ENCODE measurements at regions not wholly inside any gene's neighbourhood (a gene's known extent, or its start where the extent isn't known, plus 50 kb on each side); places are given as distances from the start of the nearest gene placed in this dataset.
"Not testable (repeated sequence)": the region's sequence is repeated elsewhere in the genome, so short reads cannot be mapped to it uniquely, and the experiment has no call there.

GRCh38 chr2:142710336-142710735, 167.1 kb upstream of the KYNU start:
- no peak for DNase-seq (ENCODE audit: low read depth)
- TF ChIP-seq CTCF (IDR thresholded peaks at IDR 0.05; ENCODE audit: low read depth, low read length, missing control alignments), result no peak
- no peak overlapping the region for H3K4me3 ChIP-seq (ENCODE audit: low read depth, low read length)
- in situ Hi-C loops (cut with HindIII; ENCODE audit: low sequenced_read_pairs), result no loop called here

DNA sequence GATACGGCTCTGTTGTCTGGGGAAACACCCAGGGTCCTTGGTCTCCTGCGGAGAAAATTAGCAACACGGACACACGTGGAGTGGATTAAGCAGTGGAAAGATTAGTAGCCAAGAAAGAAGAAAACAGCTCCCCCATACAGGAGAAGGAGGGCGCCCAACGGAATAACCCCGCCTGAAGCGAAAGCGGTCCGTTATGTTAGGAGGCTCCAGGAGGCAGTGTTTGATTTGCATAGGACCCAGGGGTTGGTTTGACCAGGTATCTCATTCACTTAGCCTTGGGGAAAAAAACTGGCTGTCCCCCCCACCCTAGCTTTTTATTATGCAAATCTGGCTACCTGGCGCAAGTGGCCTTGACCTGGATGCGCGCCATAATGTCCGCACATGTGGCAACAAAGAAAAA, 170.1 kb upstream of the KYNU start:
- DNase-seq (ENCODE audit: low read depth), result no peak
- in situ Hi-C loops (cut with HindIII; ENCODE audit: low sequenced_read_pairs), result no loop called here
- H3K4me3 ChIP-seq (ENCODE audit: low read depth, low read length), result no peak overlapping the region
- no peak for TF ChIP-seq CTCF (IDR thresholded peaks at IDR 0.05; ENCODE audit: low read depth, low read length, missing control alignments)

- in situ Hi-C loops (cut with HindIII; ENCODE audit: low sequenced_read_pairs); H3K4me3 ChIP-seq (ENCODE audit: low read depth, low read length); DNase-seq (ENCODE audit: low read depth): not testable (repeated sequence)
Measured at GRCh38 chr2:142702397-142702796, 175.1 kb upstream of the KYNU start.

GRCh38 chr2:142695350-142696257, 181.9 kb upstream of the KYNU start:
- DNase-seq (ENCODE audit: low read depth); H3K4me3 ChIP-seq (ENCODE audit: low read depth, low read length); in situ Hi-C loops (cut with HindIII; ENCODE audit: low sequenced_read_pairs): not testable (repeated sequence)

- no peak for TF ChIP-seq CTCF (IDR thresholded peaks at IDR 0.05; ENCODE audit: low read depth, low read length, missing control alignments)
- DNase-seq (ENCODE audit: low read depth), result no peak
- H3K4me3 ChIP-seq (ENCODE audit: low read depth, low read length), result no peak overlapping the region
- in situ Hi-C loops (cut with HindIII; ENCODE audit: low sequenced_read_pairs), result no loop called here
Measured at GRCh38 chr2:142694282-142694681, 183.2 kb upstream of the KYNU start.

DNA sequence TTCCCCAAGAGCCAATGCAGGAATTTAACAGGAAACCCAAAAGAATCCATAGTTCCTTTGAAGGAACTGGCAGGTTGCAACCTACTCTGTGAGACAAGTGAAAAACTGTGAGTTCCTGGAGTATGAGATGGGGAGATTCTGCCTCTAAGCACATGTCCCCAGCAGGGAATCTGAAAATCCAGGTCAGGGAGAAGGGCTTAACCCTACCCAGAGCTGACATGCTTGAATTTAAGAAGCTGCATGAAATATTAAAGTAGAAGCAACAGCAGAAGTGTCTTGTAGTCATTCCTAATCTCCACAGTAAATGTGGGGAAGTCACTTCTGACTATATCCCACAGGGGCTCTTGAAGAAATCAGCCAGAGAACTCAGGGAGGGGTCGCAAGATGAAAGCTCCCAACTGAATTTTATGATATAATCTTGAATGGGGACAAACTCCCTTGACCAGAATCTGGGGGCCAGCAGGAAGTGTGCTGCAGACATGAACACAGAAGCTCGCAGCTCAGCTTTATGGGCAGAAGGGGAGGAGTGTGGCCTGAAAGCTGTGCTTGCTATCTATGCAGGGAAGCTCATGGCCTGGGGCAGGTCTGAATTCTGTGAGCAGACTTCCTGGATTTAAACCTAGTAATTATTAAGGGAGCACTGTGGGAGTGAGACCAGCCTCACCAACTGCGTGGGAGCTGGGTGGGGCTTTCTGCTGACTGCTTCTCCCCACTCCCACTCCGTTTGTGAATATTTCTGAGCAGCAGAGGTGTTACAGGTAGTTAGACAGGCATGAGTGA, 184.1 kb upstream of the KYNU start:
- no peak overlapping the region for H3K4me3 ChIP-seq (ENCODE audit: low read depth, low read length)
- DNase-seq (ENCODE audit: low read depth), result no peak

More for the DNA sequence above, 184.1 kb upstream of the KYNU start:
- TF ChIP-seq CTCF (IDR thresholded peaks at IDR 0.05; ENCODE audit: low read depth, low read length, missing control alignments), result no peak
- in situ Hi-C loops (cut with HindIII; ENCODE audit: low sequenced_read_pairs), result no loop called here

Measured in astrocyte of the cerebellum (primary cell).